Hepatocyte (in vitro differentiated cells): ENCODE measurements at regions not wholly inside any gene's neighbourhood (a gene's known extent, or its start where the extent isn't known, plus 50 kb on each side); places are given as distances from the start of the nearest gene placed in this dataset.

Experiments used
- DNase-seq: peaks from one replicate; pipeline ENCODE4 v3.0.0-alpha.2; 2016; ENCODE audit warnings: low spot score
- H2AFZ ChIP-seq: fragments of 200-600 bp; sonication (generic); 2 replicates; pipeline ENCODE4 v1.6.0; 2016; ENCODE audit warnings: antibody characterized with exemption, mild to moderate bottlenecking
- H3K27ac ChIP-seq: fragments of 200-600 bp; sonication (generic); 2 replicates; pipeline ENCODE4 v1.5.1; 2016; ENCODE audit warnings: mild to moderate bottlenecking
- H3K27me3 ChIP-seq: fragments of 200-600 bp; sonication (generic); 2 replicates; pipeline ENCODE4 v1.6.1; 2016
- H3K36me3 ChIP-seq: fragments of 200-600 bp; sonication (generic); replicated peaks from 2 replicates; pipeline ENCODE4 v1.5.1; 2016; ENCODE audit warnings: low read depth; ENCODE audit not compliant: insufficient read depth
- H3K4me1 ChIP-seq: fragments of 200-600 bp; sonication (generic); 2 replicates; pipeline ENCODE4 v1.5.1; 2016; ENCODE audit warnings: mild to moderate bottlenecking, moderate library complexity; ENCODE audit not compliant: insufficient read depth
- H3K4me2 ChIP-seq: fragments of 200-600 bp; sonication (generic); 2 replicates; pipeline ENCODE4 v1.6.0; 2016
- H3K4me3 ChIP-seq: fragments of 200-600 bp; sonication (generic); 2 replicates; pipeline ENCODE4 v1.5.1; 2016; ENCODE audit warnings: mild to moderate bottlenecking
- H3K79me2 ChIP-seq: fragments of 200-600 bp; sonication (generic); 2 replicates; pipeline ENCODE4 v1.6.0; 2017; ENCODE audit warnings: mild to moderate bottlenecking
- H3K9me2 ChIP-seq: fragments of 200-600 bp; sonication (generic); replicated peaks from 2 replicates; pipeline ENCODE4 v1.6.0; 2017; ENCODE audit warnings: mild to moderate bottlenecking; ENCODE audit not compliant: insufficient read depth
- H3K9me3 ChIP-seq: fragments of 200-600 bp; sonication (generic); 2 replicates; pipeline ENCODE4 v1.5.1; 2016; ENCODE audit warnings: low read depth, mild to moderate bottlenecking
- H4K20me1 ChIP-seq: fragments of 200-600 bp; sonication (generic); 2 replicates; pipeline ENCODE4 v1.6.0; 2016; ENCODE audit warnings: mild to moderate bottlenecking; ENCODE audit not compliant: insufficient read depth, poor library complexity, severe bottlenecking
- CTCF ChIP-seq: fragments of 200-600 bp; sonication (generic); IDR thresholded peaks from 2 replicates; pipeline ENCODE4 v1.5.1; 2016; ENCODE audit warnings: antibody characterized with exemption, mild to moderate bottlenecking; ENCODE audit not compliant: poor library complexity
- EZH2 ChIP-seq: fragments of 200-600 bp; sonication (generic); IDR thresholded peaks from 2 replicates; pipeline ENCODE4 v1.6.1; 2016; ENCODE audit warnings: antibody characterized with exemption, mild to moderate bottlenecking, borderline replicate concordance
- EZH2phosphoT487 ChIP-seq: fragments of 200-600 bp; sonication (generic); IDR thresholded peaks from one replicate; pipeline ENCODE4 v1.6.1; 2018; ENCODE audit warnings: antibody characterized with exemption, mild to moderate bottlenecking, low read depth, moderate library complexity; ENCODE audit not compliant: unreplicated experiment, severe bottlenecking
- WGBS: methylation state at CpG from one replicate; pipeline ENCODE4 v1.1.6; 2016; ENCODE audit warnings: low lambda C conversion rate; ENCODE audit errors: missing lambda C conversion rate; 5-methylcytosine and 5-hydroxymethylcytosine counted together

DNA sequence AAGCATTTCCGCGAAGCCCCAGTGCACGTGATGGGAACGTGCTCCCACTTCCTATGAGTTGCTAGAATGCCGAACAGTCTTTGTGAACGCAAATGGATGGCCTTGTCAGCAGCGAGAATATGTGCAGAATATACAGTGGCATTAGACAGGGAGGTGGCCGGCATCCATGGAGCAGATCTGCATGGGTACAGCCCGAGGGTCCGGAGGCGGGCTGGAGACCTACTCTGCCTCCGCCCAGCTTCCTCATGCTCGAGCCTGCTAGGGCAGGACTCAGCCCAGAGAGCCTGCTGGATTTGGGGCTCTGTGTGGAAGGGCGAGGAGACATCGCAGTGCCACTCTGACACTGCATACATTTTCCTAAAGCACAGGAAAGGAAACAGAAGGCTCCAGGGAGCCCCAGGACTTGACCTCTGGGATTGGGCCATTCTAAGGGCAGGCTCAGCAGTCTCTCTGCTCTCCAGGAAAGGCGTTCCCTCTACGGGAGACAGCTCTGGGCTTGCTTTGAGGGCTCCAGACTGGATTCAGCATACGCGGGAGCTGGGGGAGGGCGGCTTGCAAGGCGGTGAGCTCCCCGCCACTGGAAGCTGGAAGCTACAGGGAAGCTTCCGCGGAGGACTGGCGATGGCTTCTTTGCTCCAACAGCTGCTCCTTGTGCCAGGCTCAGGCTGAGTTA lies 55.9 kb upstream of the UQCRFS1 start:
- Histone ChIP-seq H3K79me2 (no peaks in the 10 kb centered on the region), H3K27me3 (no peaks in the 10 kb centered on the region), H3K4me1 (no peaks in the 10 kb centered on the region), H4K20me1 (no peaks in the 10 kb centered on the region), H3K4me2 (no peak overlapping the region), H3K9me3 (no peaks in the 10 kb centered on the region), H3K4me3 (no peak overlapping the region), H3K9me2 (no peaks in the 10 kb centered on the region), H3K36me3 (no peaks in the 10 kb centered on the region), H2AFZ (no peak overlapping the region), H3K27ac (no peak overlapping the region)
- TF ChIP-seq CTCF = no peak
- no peak for TF ChIP-seq EZH2phosphoT487
- TF ChIP-seq EZH2 = no peak
- no peak for DNase-seq
- WGBS = 77% methylated on average over 25 of the region's 25 CpGs

- Histone ChIP-seq H4K20me1 (no peaks in the 10 kb centered on the region), H2AFZ (no peak overlapping the region), H3K9me3 (no peaks in the 10 kb centered on the region), H3K4me3 (no peak overlapping the region), H3K27me3 (no peaks in the 10 kb centered on the region), H3K79me2 (no peaks in the 10 kb centered on the region), H3K4me2 (no peak overlapping the region), H3K27ac (no peak overlapping the region), H3K9me2 (no peaks in the 10 kb centered on the region), H3K36me3 (no peaks in the 10 kb centered on the region), H3K4me1 (no peaks in the 10 kb centered on the region)
- WGBS = 90% methylated on average over 7 of the region's 12 CpGs
- no peak for DNase-seq
- TF ChIP-seq CTCF (no peak), EZH2phosphoT487 (no peak)
These were observed 56.7 kb upstream of the UQCRFS1 start for GRCh38 chr19:29269641-29270040.

GRCh38 chr19:29271341-29271740 lies 58.4 kb upstream of the UQCRFS1 start:
- Histone ChIP-seq H3K9me3 (no peaks in the 10 kb centered on the region), H3K9me2 (no peaks in the 10 kb centered on the region), H3K36me3 (no peaks in the 10 kb centered on the region), H3K79me2 (no peaks in the 10 kb centered on the region), H3K4me3 (no peak overlapping the region), H3K4me1 (no peaks in the 10 kb centered on the region), H4K20me1 (no peaks in the 10 kb centered on the region), H2AFZ (no peak overlapping the region), H3K27ac (no peak overlapping the region), H3K4me2 (no peak overlapping the region), H3K27me3 (no peaks in the 10 kb centered on the region)
- WGBS = 80% methylated on average over 3 of the region's 3 CpGs
- DNase-seq = no peak
- TF ChIP-seq EZH2 = no peak
- no peak for TF ChIP-seq EZH2phosphoT487
- TF ChIP-seq CTCF = no peak

DNA sequence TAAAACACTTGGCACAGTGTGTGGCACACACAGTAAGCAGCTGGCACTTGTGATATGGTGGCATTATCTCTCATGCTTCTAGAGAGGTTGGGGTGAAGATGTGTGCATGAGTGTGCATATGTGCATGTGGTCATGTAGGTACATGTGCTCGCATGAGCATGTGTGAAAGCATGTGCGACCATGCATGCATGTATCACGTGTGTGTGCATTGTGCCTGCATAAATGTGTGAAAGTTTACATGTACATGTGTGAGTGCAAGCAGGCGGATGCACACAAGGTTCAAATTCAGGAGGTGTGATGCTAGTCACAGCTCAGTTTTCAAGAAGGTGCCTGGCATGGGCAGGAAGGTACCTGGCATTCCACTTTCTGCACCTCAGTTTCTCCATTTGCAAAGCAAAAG lies 59.0 kb upstream of the UQCRFS1 start:
- no peaks in the 10 kb centered on the region for H3K4me1 ChIP-seq
- H3K9me2 ChIP-seq = no peaks in the 10 kb centered on the region
- no peak for DNase-seq
- H3K36me3 ChIP-seq = no peaks in the 10 kb centered on the region
- 85% methylated on average over 4 of the region's 4 CpGs for WGBS
- H3K79me2 ChIP-seq = no peaks in the 10 kb centered on the region
- H3K4me2 ChIP-seq = no peak overlapping the region
- TF ChIP-seq EZH2 (no peak), CTCF (no peak), EZH2phosphoT487 (no peak)
- no peak overlapping the region for H3K27ac ChIP-seq
- H2AFZ ChIP-seq = no peak overlapping the region
- no peaks in the 10 kb centered on the region for H4K20me1 ChIP-seq
- H3K27me3 ChIP-seq = no peaks in the 10 kb centered on the region
- H3K4me3 ChIP-seq = no peak overlapping the region
- H3K9me3 ChIP-seq = no peaks in the 10 kb centered on the region
